GM19455 (cell line): ENCODE measurements at regions not wholly inside any gene's neighbourhood (a gene's known extent, or its start where the extent isn't known, plus 50 kb on each side); places are given as distances from the start of the nearest gene placed in this dataset.

Experiments
- ATAC-seq: cut with Tn5 transposase; IDR thresholded peaks from one replicate; pipeline ENCODE4 v1.9.1; 2021; ENCODE audit not compliant: unreplicated experiment

- ATAC-seq, result no peak
Observed at GRCh38 chr3:59266551-59266950, 216.7 kb upstream of the CFAP20DC start.

- no peak for ATAC-seq
Observed at GRCh38 chr3:59265566-59265965, 215.7 kb upstream of the CFAP20DC start.

- no peak for ATAC-seq
Observed at GRCh38 chr3:59264366-59264765, 214.5 kb upstream of the CFAP20DC start.

- ATAC-seq, result no peak
Observed at GRCh38 chr3:59263152-59263551, 213.3 kb upstream of the CFAP20DC start.

GRCh38 chr3:59262076-59262498 is 212.3 kb upstream of the CFAP20DC start:
- ATAC-seq, result peak; percentile 83

- no peak for ATAC-seq
Observed at GRCh38 chr3:59261009-59261408, 211.2 kb upstream of the CFAP20DC start.

GRCh38 chr3:59258550-59259260 is 208.9 kb upstream of the CFAP20DC start:
- no peak for ATAC-seq

GRCh38 chr3:59257506-59257905 is 207.7 kb upstream of the CFAP20DC start:
- ATAC-seq, result no peak

- ATAC-seq, result no peak
Observed at GRCh38 chr3:59256230-59256629, 206.4 kb upstream of the CFAP20DC start.

GRCh38 chr3:59254976-59255375 is 205.2 kb upstream of the CFAP20DC start:
- ATAC-seq, result no peak

GRCh38 chr3:59254433-59254832 is 204.6 kb upstream of the CFAP20DC start:
- ATAC-seq, result no peak

GRCh38 chr3:59253523-59253922 is 203.7 kb upstream of the CFAP20DC start:
- no peak for ATAC-seq

GRCh38 chr3:59251869-59252268 is 202.0 kb upstream of the CFAP20DC start:
- ATAC-seq, result no peak

- no peak for ATAC-seq
Observed at GRCh38 chr3:59250600-59250999, 200.8 kb upstream of the CFAP20DC start.

GRCh38 chr3:59249698-59250361 is 200.0 kb upstream of the CFAP20DC start:
- ATAC-seq, result no peak

GRCh38 chr3:59249004-59249403 is 199.2 kb upstream of the CFAP20DC start:
- no peak for ATAC-seq

GRCh38 chr3:59247402-59247841 is 197.6 kb upstream of the CFAP20DC start:
- ATAC-seq, result no peak

- no peak for ATAC-seq
Observed at GRCh38 chr3:59246719-59247401, 197.0 kb upstream of the CFAP20DC start.

- no peak for ATAC-seq
Observed at GRCh38 chr3:59245859-59246501, 196.2 kb upstream of the CFAP20DC start.

GRCh38 chr3:59245300-59245858 is 195.6 kb upstream of the CFAP20DC start:
- no peak for ATAC-seq

- ATAC-seq, result no peak
Observed at GRCh38 chr3:59244343-59244742, 194.5 kb upstream of the CFAP20DC start.
